Left ventricle myocardium inferior (tissue), 1 donor: ENCODE measurements at regions not wholly inside any gene's neighbourhood (a gene's known extent, or its start where the extent isn't known, plus 50 kb on each side); places are given as distances from the start of the nearest gene placed in this dataset.

Source experiments
- DNase-seq: peaks from one replicate; pipeline ENCODE4 v3.0.0-alpha.2; 2020
- H3K27ac ChIP-seq: fragments of 200-600 bp; replicated peaks from 2 replicates; pipeline ENCODE4 v1.8.0; 2021
- H3K27me3 ChIP-seq: fragments of 200-600 bp; 2 replicates; pipeline ENCODE4 v1.8.0; 2021; ENCODE audit warnings: low read depth
- H3K36me3 ChIP-seq: fragments of 200-600 bp; 2 replicates; pipeline ENCODE4 v1.8.0; 2021
- H3K4me1 ChIP-seq: fragments of 200-600 bp; 2 replicates; pipeline ENCODE4 v1.8.0; 2021
- H3K4me3 ChIP-seq: fragments of 200-600 bp; 2 replicates; pipeline ENCODE4 v1.8.0; 2021; ENCODE audit warnings: mild to moderate bottlenecking, moderate library complexity
- H3K9me3 ChIP-seq: fragments of 200-600 bp; replicated peaks from 2 replicates; pipeline ENCODE4 v1.8.0; 2021
- CTCF ChIP-seq: fragments of 200-600 bp; IDR thresholded peaks from 2 replicates; pipeline ENCODE4 v1.8.0; 2021; ENCODE audit warnings: antibody characterized with exemption, mild to moderate bottlenecking, borderline replicate concordance
- intact Hi-C: fragments of 100-400 bp; cut with micrococcal nuclease; formaldehyde crosslinking; loops from one replicate; pipeline ENCODE4 v1.11.0; 2022
- donor health status: DM: no; HTN: yes; CAD: no; lungs with severe emphysema.

- no peak for DNase-seq
- intact Hi-C loops: no loop called here
- Histone ChIP-seq H3K27ac (no peak overlapping the region), H3K27me3 (no peaks in the 10 kb centered on the region), H3K9me3 (no peaks in the 10 kb centered on the region), H3K36me3 (no peaks in the 10 kb centered on the region), H3K4me1 (no peaks in the 10 kb centered on the region), H3K4me3 (no peak overlapping the region)
- TF ChIP-seq CTCF: no peak
Observed at GRCh38 chr18:27778925-27779324, 398.0 kb downstream of the CDH2 start.

- H3K4me1 ChIP-seq: no peaks in the 10 kb centered on the region
- no peak for DNase-seq
- no peak overlapping the region for H3K27ac ChIP-seq
- peak; percentile 70 for TF ChIP-seq CTCF
- H3K36me3 ChIP-seq: no peaks in the 10 kb centered on the region
- H3K9me3 ChIP-seq: no peaks in the 10 kb centered on the region
- H3K4me3 ChIP-seq: no peak overlapping the region
- H3K27me3 ChIP-seq: no peaks in the 10 kb centered on the region
- intact Hi-C loops: no loop called here
Observed at GRCh38 chr18:27778441-27778840, 398.5 kb downstream of the CDH2 start.

- H3K27me3 ChIP-seq: no peaks in the 10 kb centered on the region
- H3K36me3 ChIP-seq: no peaks in the 10 kb centered on the region
- no peak for TF ChIP-seq CTCF
- H3K4me3 ChIP-seq: no peak overlapping the region
- intact Hi-C loops: no loop called here
- no peaks in the 10 kb centered on the region for H3K4me1 ChIP-seq
- H3K9me3 ChIP-seq: no peaks in the 10 kb centered on the region
- H3K27ac ChIP-seq: no peak overlapping the region
- no peak for DNase-seq
Observed at GRCh38 chr18:27772081-27772480, 404.8 kb downstream of the CDH2 start.

- H3K9me3 ChIP-seq: no peaks in the 10 kb centered on the region
- intact Hi-C loops: no loop called here
- no peaks in the 10 kb centered on the region for H3K27me3 ChIP-seq
- no peaks in the 10 kb centered on the region for H3K36me3 ChIP-seq
- H3K4me1 ChIP-seq: no peaks in the 10 kb centered on the region
- no peak overlapping the region for H3K27ac ChIP-seq
- no peak for TF ChIP-seq CTCF
- no peak overlapping the region for H3K4me3 ChIP-seq
- DNase-seq: no peak
Observed at GRCh38 chr18:27771571-27771970, 405.4 kb downstream of the CDH2 start.

- Histone ChIP-seq H3K27ac (no peak overlapping the region), H3K36me3 (no peaks in the 10 kb centered on the region), H3K4me3 (no peak overlapping the region), H3K27me3 (no peaks in the 10 kb centered on the region), H3K9me3 (no peaks in the 10 kb centered on the region), H3K4me1 (no peaks in the 10 kb centered on the region)
- intact Hi-C loops: no loop called here
- TF ChIP-seq CTCF: no peak
- DNase-seq: no peak
Observed at GRCh38 chr18:27769152-27769551, 407.8 kb downstream of the CDH2 start.

GRCh38 chr18:27763936-27764335 lies 413.0 kb downstream of the CDH2 start:
- DNase-seq: no peak

More at GRCh38 chr18:27763936-27764335, 413.0 kb downstream of the CDH2 start:
- H3K4me1 ChIP-seq: no peaks in the 10 kb centered on the region
- intact Hi-C loops: no loop called here
- no peak overlapping the region for H3K27ac ChIP-seq
- H3K9me3 ChIP-seq: no peaks in the 10 kb centered on the region
- H3K27me3 ChIP-seq: no peaks in the 10 kb centered on the region
- no peak for TF ChIP-seq CTCF
- H3K36me3 ChIP-seq: no peaks in the 10 kb centered on the region
- no peak overlapping the region for H3K4me3 ChIP-seq
